ENCODE measurements at regions not wholly inside any gene's neighbourhood (a gene's known extent, or its start where the extent isn't known, plus 50 kb on each side); places are given as distances from the start of the nearest gene placed in this dataset.

DNA sequence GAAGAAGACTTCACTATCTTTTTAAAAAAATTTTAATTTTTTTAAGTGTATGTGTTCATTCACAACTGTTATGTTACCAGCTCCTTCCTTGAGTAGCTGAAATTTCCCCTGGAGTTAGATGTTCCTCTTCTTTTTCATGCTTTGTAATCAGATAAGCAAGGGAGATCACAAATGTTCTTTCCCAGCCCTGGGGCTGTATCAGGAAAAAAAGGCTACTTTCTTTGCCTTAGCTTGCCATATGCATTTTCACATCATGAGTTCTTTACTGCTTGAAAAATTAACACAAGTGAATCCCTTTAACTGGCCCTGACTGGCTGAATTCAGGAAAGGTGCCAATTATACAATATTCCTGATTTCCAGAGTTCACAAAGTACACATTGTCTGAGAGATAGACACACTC lies 353.2 kb upstream of the ATP11B start:
- no peak for DNase-seq (ENCODE audit: low spot score in 2 of 2)
- no peak for TF ChIP-seq POLR2A (IDR thresholded peaks at IDR 0.05)
- TF ChIP-seq EP300 (IDR thresholded peaks at IDR 0.05), result no peak
- no peak for TF ChIP-seq CTCF (IDR thresholded peaks at IDR 0.05)
- no peak for TF ChIP-seq POLR2AphosphoS5 (IDR thresholded peaks at IDR 0.05)
- H3K9me3 ChIP-seq, result no peaks in the 10 kb centered on the region
- H3K4me1 ChIP-seq, result no peaks in the 10 kb centered on the region
- no peak overlapping the region for H3K4me3 ChIP-seq
- H3K27ac ChIP-seq, result no peak overlapping the region
- H3K36me3 ChIP-seq, result no peaks in the 10 kb centered on the region
- no peaks in the 10 kb centered on the region for H3K27me3 ChIP-seq

DNA sequence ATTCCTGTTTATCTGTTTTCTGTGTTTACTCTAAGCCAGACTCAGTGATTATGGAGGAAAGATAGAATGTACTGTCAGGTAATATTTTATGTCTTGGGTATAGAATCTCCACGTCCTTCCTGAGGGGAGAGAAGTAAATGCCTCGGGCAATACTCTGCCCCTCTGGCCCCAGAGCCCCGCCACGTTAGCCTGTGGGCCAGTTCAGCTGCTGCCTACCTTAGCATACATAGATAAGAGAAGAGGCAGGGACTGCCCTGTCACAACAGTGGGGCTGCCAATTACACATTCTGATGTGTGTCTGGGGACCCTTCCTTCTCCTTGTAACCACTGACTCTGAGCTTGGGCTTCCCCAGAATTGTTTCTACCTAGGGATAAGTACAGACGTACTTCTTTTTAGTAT lies 347.7 kb upstream of the ATP11B start:
- H3K4me1 ChIP-seq, result no peaks in the 10 kb centered on the region
- WGBS, result 63% methylated on average over 5 of the region's 5 CpGs
- H3K27ac ChIP-seq, result no peak overlapping the region
- no peak for DNase-seq (ENCODE audit: low spot score in 2 of 2)
- no peaks in the 10 kb centered on the region for H3K9me3 ChIP-seq
- no peak overlapping the region for H3K4me3 ChIP-seq
- no peaks in the 10 kb centered on the region for H3K36me3 ChIP-seq
- no peaks in the 10 kb centered on the region for H3K27me3 ChIP-seq
- no peak for TF ChIP-seq EP300 (IDR thresholded peaks at IDR 0.05)

GRCh38 chr3:182450942-182451787 lies 342.1 kb upstream of the ATP11B start:
- TF ChIP-seq EP300 (IDR thresholded peaks at IDR 0.05), result no peak
- TF ChIP-seq POLR2AphosphoS5 (IDR thresholded peaks at IDR 0.05), result no peak
- TF ChIP-seq CTCF (IDR thresholded peaks at IDR 0.05), result no peak
- no peak for TF ChIP-seq POLR2A (IDR thresholded peaks at IDR 0.05)
- no peak overlapping the region for H3K27ac ChIP-seq

GRCh38 chr3:182451871-182452270 lies 341.4 kb upstream of the ATP11B start:
- DNase-seq (ENCODE audit: low spot score in 2 of 2), result no peak
- no peak for TF ChIP-seq EP300 (IDR thresholded peaks at IDR 0.05)
- TF ChIP-seq CTCF (IDR thresholded peaks at IDR 0.05), result no peak
- TF ChIP-seq POLR2AphosphoS5 (IDR thresholded peaks at IDR 0.05), result no peak
- TF ChIP-seq POLR2A (IDR thresholded peaks at IDR 0.05), result no peak
- no peaks in the 10 kb centered on the region for H3K4me1 ChIP-seq
- no peak overlapping the region for H3K27ac ChIP-seq
- no peaks in the 10 kb centered on the region for H3K36me3 ChIP-seq
- no peaks in the 10 kb centered on the region for H3K9me3 ChIP-seq
- WGBS, result 96% methylated on average over 2 of the region's 2 CpGs
- H3K4me3 ChIP-seq, result no peak overlapping the region
- no peaks in the 10 kb centered on the region for H3K27me3 ChIP-seq

More at GRCh38 chr3:182450942-182451787, 342.1 kb upstream of the ATP11B start:
- Histone ChIP-seq H3K27me3 (no peaks in the 10 kb centered on the region), H3K4me1 (no peaks in the 10 kb centered on the region), H3K4me3 (no peak overlapping the region), H3K36me3 (no peaks in the 10 kb centered on the region), H3K9me3 (no peaks in the 10 kb centered on the region)
- 86% methylated on average over 6 of the region's 6 CpGs for WGBS
- DNase-seq (ENCODE audit: low spot score in 2 of 2), result no peak

- TF ChIP-seq POLR2AphosphoS5 (IDR thresholded peaks at IDR 0.05) (no peak), CTCF (IDR thresholded peaks at IDR 0.05) (no peak), EP300 (IDR thresholded peaks at IDR 0.05) (no peak), POLR2A (IDR thresholded peaks at IDR 0.05) (no peak)
- H3K27ac ChIP-seq, result no peak overlapping the region
- 81% methylated on average over 3 of the region's 3 CpGs for WGBS
Observed at GRCh38 chr3:182455011-182455410, 338.3 kb upstream of the ATP11B start.

More at GRCh38 chr3:182455011-182455410, 338.3 kb upstream of the ATP11B start:
- H3K4me1 ChIP-seq, result no peaks in the 10 kb centered on the region
- H3K9me3 ChIP-seq, result no peaks in the 10 kb centered on the region
- no peak for DNase-seq (ENCODE audit: low spot score in 2 of 2)
- H3K27me3 ChIP-seq, result no peaks in the 10 kb centered on the region
- H3K4me3 ChIP-seq, result no peak overlapping the region
- no peaks in the 10 kb centered on the region for H3K36me3 ChIP-seq

Measured in suprapubic skin (tissue), 4 donors.